ENCODE measurements at regions not wholly inside any gene's neighbourhood (a gene's known extent, or its start where the extent isn't known, plus 50 kb on each side); places are given as distances from the start of the nearest gene placed in this dataset.

- H3K4me3 ChIP-seq (ENCODE audit: extremely low read depth in 1 of 4, insufficient read depth in 2 of 4, low read depth in 3 of 4, low read length in 4 of 4) = no peak overlapping the region
- no peak overlapping the region for H2BK5ac ChIP-seq (ENCODE audit: low read depth, low read length)
- ChIA-PET POLR2A (ENCODE audit: partially characterized antibody) (no interaction called here), CTCF (ENCODE audit: partially characterized antibody) (interaction anchor here (1.1 to 1.8 kb wide), 2 partner anchors 14 to 24 kb away, joined by 3 read pairs; no protein-coding TSS in a partner anchor)
- H3K14ac ChIP-seq (ENCODE audit: insufficient read length) = no peak overlapping the region
- no peak overlapping the region for H3K18ac ChIP-seq (ENCODE audit: extremely low read depth, low read length)
- 82% methylated on average over 3 of the region's 3 CpGs; no CpG with 5 or more reads in 1 of the 2 experiments for WGBS, 2 experiments (ENCODE audit: extremely low coverage in 1 of 2, insufficient coverage in 1 of 2, insufficient read length in 1 of 2, insufficient replicate concordance in 2 of 2, low coverage in 1 of 2, low lambda C conversion rate in 2 of 2, missing lambda C conversion rate in 1 of 2)
- no peak overlapping the region for H2AFZ ChIP-seq (ENCODE audit: low read length)
- no peak overlapping the region for H2BK15ac ChIP-seq (ENCODE audit: low read length)
- FAIRE-seq (no peak), DNase-seq (ENCODE audit: low read depth in 1 of 2, low spot score in 2 of 2) (no peak)
- H3K9me3 ChIP-seq (ENCODE audit: insufficient read depth in 2 of 2, low read depth in 1 of 2, low read length in 1 of 2) = no peaks in the 10 kb centered on the region; a peak in 1 of 4 replicates
- no peaks in the 10 kb centered on the region for H3K4me1 ChIP-seq (replicated peaks in 1 of 4; ENCODE audit: control insufficient read depth in 3 of 4, insufficient read depth in 4 of 4, low read length in 3 of 4)
- H3K79me1 ChIP-seq (ENCODE audit: low read depth, low read length) = no peaks in the 10 kb centered on the region
- H4K91ac ChIP-seq (replicated peaks; ENCODE audit: insufficient read length, low read length) = no peak overlapping the region
- no peaks in the 10 kb centered on the region for H3K36me3 ChIP-seq (ENCODE audit: control insufficient read depth in 2 of 4, insufficient read depth in 4 of 4, low read length in 3 of 4)
- no peak for TF ChIP-seq POLR2A (IDR thresholded peaks at IDR 0.05; ENCODE audit: control extremely low read depth in 1 of 2, low read depth in 2 of 2, low read length in 2 of 2)
- TF ChIP-seq RAD21 (IDR thresholded peaks at IDR 0.05 in 1 of 2, conservative IDR thresholded peaks at IDR 0.05 in 1 of 2; ENCODE audit: low read depth in 2 of 2, low read length in 2 of 2) = no peak
- no peak for TF ChIP-seq GTF2F1 (IDR thresholded peaks at IDR 0.05; ENCODE audit: borderline replicate concordance, low read depth, low read length)
- TF ChIP-seq, protein P1, sequence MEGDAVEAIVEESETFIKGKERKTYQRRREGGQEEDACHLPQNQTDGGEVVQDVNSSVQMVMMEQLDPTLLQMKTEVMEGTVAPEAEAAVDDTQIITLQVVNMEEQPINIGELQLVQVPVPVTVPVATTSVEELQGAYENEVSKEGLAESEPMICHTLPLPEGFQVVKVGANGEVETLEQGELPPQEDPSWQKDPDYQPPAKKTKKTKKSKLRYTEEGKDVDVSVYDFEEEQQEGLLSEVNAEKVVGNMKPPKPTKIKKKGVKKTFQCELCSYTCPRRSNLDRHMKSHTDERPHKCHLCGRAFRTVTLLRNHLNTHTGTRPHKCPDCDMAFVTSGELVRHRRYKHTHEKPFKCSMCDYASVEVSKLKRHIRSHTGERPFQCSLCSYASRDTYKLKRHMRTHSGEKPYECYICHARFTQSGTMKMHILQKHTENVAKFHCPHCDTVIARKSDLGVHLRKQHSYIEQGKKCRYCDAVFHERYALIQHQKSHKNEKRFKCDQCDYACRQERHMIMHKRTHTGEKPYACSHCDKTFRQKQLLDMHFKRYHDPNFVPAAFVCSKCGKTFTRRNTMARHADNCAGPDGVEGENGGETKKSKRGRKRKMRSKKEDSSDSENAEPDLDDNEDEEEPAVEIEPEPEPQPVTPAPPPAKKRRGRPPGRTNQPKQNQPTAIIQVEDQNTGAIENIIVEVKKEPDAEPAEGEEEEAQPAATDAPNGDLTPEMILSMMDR (IDR thresholded peaks at IDR 0.05; ENCODE audit: control extremely low read depth in 1 of 3, insufficient read depth in 1 of 3, low read depth in 1 of 3, low read length in 3 of 3) = no peak
- TF ChIP-seq SUZ12 (IDR thresholded peaks at IDR 0.05; ENCODE audit: low read length) = no peak
- no peak for TF ChIP-seq SP1 (IDR thresholded peaks at IDR 0.05; ENCODE audit: low read depth, low read length)
- TF ChIP-seq KDM5A (IDR thresholded peaks at IDR 0.05; ENCODE audit: low read length) = no peak
- no peak for TF ChIP-seq CBX8 (IDR thresholded peaks at IDR 0.05; ENCODE audit: borderline replicate concordance, low read depth, low read length)
- no peak overlapping the region for H3K9ac ChIP-seq (replicated peaks in 1 of 4; ENCODE audit: extremely low read depth in 1 of 4, low read depth in 3 of 4, low read length in 3 of 4)
- no peak overlapping the region for H3K4me2 ChIP-seq (ENCODE audit: insufficient read depth in 1 of 2, low read depth in 2 of 2, low read length in 2 of 2)
- no peak overlapping the region; the same call in 1 of the 2 replicates for H4K8ac ChIP-seq (ENCODE audit: extremely low read depth, insufficient read depth, low read length)
- no peak overlapping the region for H3K56ac ChIP-seq (replicated peaks; ENCODE audit: insufficient read length, low read depth, low read length)
- no peaks in the 10 kb centered on the region for H4K20me1 ChIP-seq (replicated peaks in 1 of 2; ENCODE audit: control insufficient read depth in 1 of 2, insufficient read depth in 2 of 2, low read length in 2 of 2)
- no peak overlapping the region for H4K5ac ChIP-seq (ENCODE audit: insufficient read length, low read depth, low read length)
- no peaks in the 10 kb centered on the region for H3K27me3 ChIP-seq (replicated peaks in 1 of 4; ENCODE audit: control insufficient read depth in 3 of 4, extremely low read depth in 1 of 4, insufficient read depth in 3 of 4, low read length in 3 of 4)
- H3K23ac ChIP-seq (ENCODE audit: insufficient read length) = no peak overlapping the region
- H2BK20ac ChIP-seq (ENCODE audit: low read length) = no peak overlapping the region
- no peak overlapping the region for H3K27ac ChIP-seq (ENCODE audit: low read depth, low read length)
- no peak overlapping the region for H2AK5ac ChIP-seq (ENCODE audit: low read depth, low read length)
- H3K79me2 ChIP-seq (ENCODE audit: control insufficient read depth in 1 of 2, insufficient read depth in 2 of 2, low read length in 2 of 2) = no peaks in the 10 kb centered on the region
- H2BK120ac ChIP-seq (replicated peaks; ENCODE audit: low read depth, low read length) = no peak overlapping the region
- no peak overlapping the region for H3K4ac ChIP-seq (replicated peaks; ENCODE audit: insufficient read length, low read depth, low read length)
- no peak overlapping the region for H2BK12ac ChIP-seq (ENCODE audit: low read depth, low read length)
- H3K23me2 ChIP-seq (ENCODE audit: low read depth, low read length) = no peaks in the 10 kb centered on the region
Observed at GRCh38 chr1:162964901-162965300, 103.9 kb upstream of the CCDC190 start.
